Chondrocyte (in vitro differentiated cells): ENCODE measurements at regions not wholly inside any gene's neighbourhood (a gene's known extent, or its start where the extent isn't known, plus 50 kb on each side); places are given as distances from the start of the nearest gene placed in this dataset.

ENCODE experiments used
- DNase-seq: peaks from one replicate; pipeline ENCODE4 v3.0.0; 2021; ENCODE audit warnings: mixed read lengths, low spot score
- H3K27ac Mint-ChIP-seq: one replicate; pipeline ENCODE4 v1.8.0; 2021; ENCODE audit warnings: mild to moderate bottlenecking, moderate library complexity, mixed read lengths; ENCODE audit not compliant: unreplicated experiment
- H3K27me3 Mint-ChIP-seq: 2 replicates; pipeline ENCODE4 v1.8.0; 2021; ENCODE audit warnings: low read depth, mixed read lengths
- H3K36me3 Mint-ChIP-seq: 2 replicates; pipeline ENCODE4 v1.8.0; 2021; ENCODE audit warnings: low read depth, mixed read lengths
- H3K4me1 Mint-ChIP-seq: 2 replicates; pipeline ENCODE4 v1.8.0; 2021; ENCODE audit warnings: low read depth, mild to moderate bottlenecking, mixed read lengths
- H3K4me3 Mint-ChIP-seq: one replicate; pipeline ENCODE4 v1.8.0; 2021; ENCODE audit warnings: mild to moderate bottlenecking, moderate library complexity, mixed read lengths; ENCODE audit not compliant: unreplicated experiment
- H3K9me3 Mint-ChIP-seq: 2 replicates; pipeline ENCODE4 v1.8.0; 2021; ENCODE audit warnings: low read depth, mixed read lengths
- TF ChIP-seq, protein P1 (sequence below): fragments of 200-600 bp; sonication (generic); IDR thresholded peaks from 2 replicates; pipeline ENCODE4 v1.5.0; 2021; ENCODE audit warnings: antibody characterized with exemption, mild to moderate bottlenecking, moderate library complexity

GRCh38 chr5:3009605-3010004, 258.1 kb upstream of the IRX2 start:
- H3K9me3 Mint-ChIP-seq, result peaks cover 13% of the 10 kb centered on the region
- TF ChIP-seq, protein P1, sequence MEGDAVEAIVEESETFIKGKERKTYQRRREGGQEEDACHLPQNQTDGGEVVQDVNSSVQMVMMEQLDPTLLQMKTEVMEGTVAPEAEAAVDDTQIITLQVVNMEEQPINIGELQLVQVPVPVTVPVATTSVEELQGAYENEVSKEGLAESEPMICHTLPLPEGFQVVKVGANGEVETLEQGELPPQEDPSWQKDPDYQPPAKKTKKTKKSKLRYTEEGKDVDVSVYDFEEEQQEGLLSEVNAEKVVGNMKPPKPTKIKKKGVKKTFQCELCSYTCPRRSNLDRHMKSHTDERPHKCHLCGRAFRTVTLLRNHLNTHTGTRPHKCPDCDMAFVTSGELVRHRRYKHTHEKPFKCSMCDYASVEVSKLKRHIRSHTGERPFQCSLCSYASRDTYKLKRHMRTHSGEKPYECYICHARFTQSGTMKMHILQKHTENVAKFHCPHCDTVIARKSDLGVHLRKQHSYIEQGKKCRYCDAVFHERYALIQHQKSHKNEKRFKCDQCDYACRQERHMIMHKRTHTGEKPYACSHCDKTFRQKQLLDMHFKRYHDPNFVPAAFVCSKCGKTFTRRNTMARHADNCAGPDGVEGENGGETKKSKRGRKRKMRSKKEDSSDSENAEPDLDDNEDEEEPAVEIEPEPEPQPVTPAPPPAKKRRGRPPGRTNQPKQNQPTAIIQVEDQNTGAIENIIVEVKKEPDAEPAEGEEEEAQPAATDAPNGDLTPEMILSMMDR, result no peak
- no peaks in the 10 kb centered on the region for H3K27me3 Mint-ChIP-seq
- H3K4me1 Mint-ChIP-seq, result no peaks in the 10 kb centered on the region
- H3K27ac Mint-ChIP-seq, result no peak overlapping the region
- peak; percentile 4 for DNase-seq
- H3K36me3 Mint-ChIP-seq, result no peaks in the 10 kb centered on the region
- no peak overlapping the region for H3K4me3 Mint-ChIP-seq

GRCh38 chr5:3007577-3007976, 256.1 kb upstream of the IRX2 start:
- peaks cover 18% of the 10 kb centered on the region for H3K9me3 Mint-ChIP-seq
- H3K36me3 Mint-ChIP-seq, result no peaks in the 10 kb centered on the region
- TF ChIP-seq, protein P1, result no peak
- no peak overlapping the region for H3K27ac Mint-ChIP-seq
- no peaks in the 10 kb centered on the region for H3K4me1 Mint-ChIP-seq
- peak; percentile 6 for DNase-seq
- no peaks in the 10 kb centered on the region for H3K27me3 Mint-ChIP-seq
- H3K4me3 Mint-ChIP-seq, result no peak overlapping the region

- Mint-ChIP-seq H3K27ac (no peak overlapping the region), H3K27me3 (no peaks in the 10 kb centered on the region), H3K9me3 (peaks cover 19% of the 10 kb centered on the region), H3K4me1 (no peaks in the 10 kb centered on the region), H3K36me3 (no peaks in the 10 kb centered on the region), H3K4me3 (no peak overlapping the region)
- TF ChIP-seq, protein P1, result no peak
- peak; percentile 37 for DNase-seq
These were observed 255.6 kb upstream of the IRX2 start for GRCh38 chr5:3006961-3007551.

DNA sequence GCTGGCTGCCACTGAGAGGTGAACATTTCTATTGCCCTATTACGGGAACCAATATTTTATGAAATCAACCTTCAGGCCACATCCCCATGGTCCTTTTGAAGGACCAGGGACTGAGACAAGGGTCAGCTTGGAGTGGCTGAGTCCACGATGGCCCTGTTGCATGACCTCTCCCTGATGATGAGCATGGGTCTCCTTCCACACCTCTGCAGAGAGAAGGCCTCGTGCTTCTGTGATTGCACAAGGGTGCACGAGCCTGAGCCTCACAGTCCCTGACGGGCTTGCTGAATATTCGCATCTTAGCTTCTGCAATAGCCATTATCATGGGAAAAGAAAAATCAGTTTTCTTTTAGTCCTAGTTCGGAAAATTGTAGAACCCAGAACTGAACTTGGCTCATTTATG, 255.0 kb upstream of the IRX2 start:
- TF ChIP-seq, protein P1, result no peak
- H3K4me3 Mint-ChIP-seq, result no peak overlapping the region

GRCh38 chr5:3004361-3005080, 253.0 kb upstream of the IRX2 start:
- TF ChIP-seq, protein P1, result no peak
- Mint-ChIP-seq H3K4me1 (no peaks in the 10 kb centered on the region), H3K4me3 (no peak overlapping the region), H3K9me3 (peaks cover 24% of the 10 kb centered on the region), H3K27me3 (no peaks in the 10 kb centered on the region), H3K36me3 (no peaks in the 10 kb centered on the region), H3K27ac (no peak overlapping the region)
- DNase-seq, result peak; percentile 55

More for the DNA sequence above, 255.0 kb upstream of the IRX2 start:
- DNase-seq, result peak; percentile 62
- H3K9me3 Mint-ChIP-seq, result peaks cover 24% of the 10 kb centered on the region
- H3K4me1 Mint-ChIP-seq, result no peaks in the 10 kb centered on the region
- H3K27ac Mint-ChIP-seq, result no peak overlapping the region
- no peaks in the 10 kb centered on the region for H3K36me3 Mint-ChIP-seq
- no peaks in the 10 kb centered on the region for H3K27me3 Mint-ChIP-seq
